ENCODE measurements at regions not wholly inside any gene's neighbourhood (a gene's known extent, or its start where the extent isn't known, plus 50 kb on each side); places are given as distances from the start of the nearest gene placed in this dataset.

GRCh38 chr11:131275580-131275979 is 94.8 kb upstream of the NTM start:
- TF ChIP-seq CTCF (IDR thresholded peaks at IDR 0.05; ENCODE audit: low read depth, low read length), result no peak
- no peak for TF ChIP-seq EZH2phosphoT487 (IDR thresholded peaks at IDR 0.05; ENCODE audit: low read depth)

Measured in OCI-LY3 (cell line).